ENCODE measurements at regions not wholly inside any gene's neighbourhood (a gene's known extent, or its start where the extent isn't known, plus 50 kb on each side); places are given as distances from the start of the nearest gene placed in this dataset.

GRCh38 chrY:15540516-15540915, 1016.2 kb downstream of the NLGN4Y start:
- Mint-ChIP-seq H3K4me3 (no peak overlapping the region), H3K4me1 (ENCODE audit: low read depth) (peaks cover 6% of the 10 kb centered on the region), H3K27me3 (ENCODE audit: low read depth) (no peaks in the 10 kb centered on the region), H3K9me3 (no peaks in the 10 kb centered on the region), H3K27ac (no peak overlapping the region), H3K36me3 (ENCODE audit: low read depth) (no peaks in the 10 kb centered on the region)
- intact Hi-C loops (cut with micrococcal nuclease), result no loop called here
- CTCF ChIA-PET, result no interaction called here
- no peak for DNase-seq

GRCh38 chrY:15546177-15546754, 1021.9 kb downstream of the NLGN4Y start:
- no peaks in the 10 kb centered on the region for H3K27me3 Mint-ChIP-seq (ENCODE audit: low read depth)
- H3K4me1 Mint-ChIP-seq (ENCODE audit: low read depth), result no peaks in the 10 kb centered on the region
- no peak overlapping the region for H3K27ac Mint-ChIP-seq
- no peak overlapping the region for H3K4me3 Mint-ChIP-seq
- no peak for DNase-seq
- H3K9me3 Mint-ChIP-seq, result no peaks in the 10 kb centered on the region
- intact Hi-C loops (cut with micrococcal nuclease), result no loop called here
- H3K36me3 Mint-ChIP-seq (ENCODE audit: low read depth), result no peaks in the 10 kb centered on the region
- CTCF ChIA-PET, result no interaction called here

- no peak overlapping the region for H3K4me3 Mint-ChIP-seq
- intact Hi-C loops (cut with micrococcal nuclease), result no loop called here
These were observed 1027.7 kb downstream of the NLGN4Y start for GRCh38 chrY:15552074-15552473.

DNA sequence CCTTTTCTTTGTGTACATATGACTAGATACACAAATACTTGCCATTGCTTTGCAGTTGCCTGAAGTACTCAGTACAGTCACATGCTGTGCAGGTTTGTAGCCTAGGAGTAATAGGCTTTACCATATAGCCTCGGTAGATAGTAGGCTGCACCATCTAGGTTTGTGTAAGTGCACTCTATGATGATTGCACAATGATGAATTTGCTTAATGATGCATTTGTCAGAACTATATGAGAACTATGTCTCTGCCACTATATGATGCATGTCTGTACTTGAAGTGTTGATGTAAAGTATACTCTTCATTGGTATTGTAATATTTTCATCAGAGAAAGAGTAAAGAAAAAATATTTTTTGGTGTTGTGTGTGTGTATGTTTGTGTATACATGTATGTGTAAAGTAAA, 1030.7 kb downstream of the NLGN4Y start:
- no peak overlapping the region for H3K4me3 Mint-ChIP-seq
- no peaks in the 10 kb centered on the region for H3K27me3 Mint-ChIP-seq (ENCODE audit: low read depth)
- CTCF ChIA-PET, result no interaction called here
- no peaks in the 10 kb centered on the region for H3K36me3 Mint-ChIP-seq (ENCODE audit: low read depth)
- no peak for DNase-seq
- intact Hi-C loops (cut with micrococcal nuclease), result no loop called here
- H3K27ac Mint-ChIP-seq, result no peak overlapping the region
- no peaks in the 10 kb centered on the region for H3K4me1 Mint-ChIP-seq (ENCODE audit: low read depth)
- H3K9me3 Mint-ChIP-seq, result no peaks in the 10 kb centered on the region

More at GRCh38 chrY:15552074-15552473, 1027.7 kb downstream of the NLGN4Y start:
- Mint-ChIP-seq H3K9me3 (no peaks in the 10 kb centered on the region), H3K4me1 (ENCODE audit: low read depth) (no peaks in the 10 kb centered on the region), H3K27ac (no peak overlapping the region), H3K27me3 (ENCODE audit: low read depth) (no peaks in the 10 kb centered on the region), H3K36me3 (ENCODE audit: low read depth) (no peaks in the 10 kb centered on the region)
- DNase-seq, result no peak
- CTCF ChIA-PET, result no interaction called here

- intact Hi-C loops (cut with micrococcal nuclease), result no loop called here
- Mint-ChIP-seq H3K27ac (no peak overlapping the region), H3K4me3 (no peak overlapping the region), H3K9me3 (no peaks in the 10 kb centered on the region), H3K27me3 (ENCODE audit: low read depth) (no peaks in the 10 kb centered on the region), H3K36me3 (ENCODE audit: low read depth) (no peaks in the 10 kb centered on the region), H3K4me1 (ENCODE audit: low read depth) (no peaks in the 10 kb centered on the region)
- CTCF ChIA-PET, result no interaction called here
- no peak for DNase-seq
These were observed 1034.8 kb downstream of the NLGN4Y start for GRCh38 chrY:15559169-15559568.

- intact Hi-C loops (cut with micrococcal nuclease), result no loop called here
- no peaks in the 10 kb centered on the region for H3K9me3 Mint-ChIP-seq
- H3K36me3 Mint-ChIP-seq (ENCODE audit: low read depth), result no peaks in the 10 kb centered on the region
- DNase-seq, result no peak
- H3K4me1 Mint-ChIP-seq (ENCODE audit: low read depth), result no peaks in the 10 kb centered on the region
- CTCF ChIA-PET, result no interaction called here
- H3K27ac Mint-ChIP-seq, result no peak overlapping the region
- peaks cover 2% of the 10 kb centered on the region for H3K27me3 Mint-ChIP-seq (ENCODE audit: low read depth)
- H3K4me3 Mint-ChIP-seq, result no peak overlapping the region
These were observed 1036.5 kb downstream of the NLGN4Y start for GRCh38 chrY:15560840-15561239.

GRCh38 chrY:15561501-15562289, 1037.4 kb downstream of the NLGN4Y start:
- H3K4me3 Mint-ChIP-seq, result no peak overlapping the region
- peaks cover 2% of the 10 kb centered on the region for H3K27me3 Mint-ChIP-seq (ENCODE audit: low read depth)
- no peaks in the 10 kb centered on the region for H3K9me3 Mint-ChIP-seq
- intact Hi-C loops (cut with micrococcal nuclease), result no loop called here
- H3K27ac Mint-ChIP-seq, result no peak overlapping the region
- no peaks in the 10 kb centered on the region for H3K4me1 Mint-ChIP-seq (ENCODE audit: low read depth)
- CTCF ChIA-PET, result no interaction called here
- no peak for DNase-seq
- no peaks in the 10 kb centered on the region for H3K36me3 Mint-ChIP-seq (ENCODE audit: low read depth)

DNA sequence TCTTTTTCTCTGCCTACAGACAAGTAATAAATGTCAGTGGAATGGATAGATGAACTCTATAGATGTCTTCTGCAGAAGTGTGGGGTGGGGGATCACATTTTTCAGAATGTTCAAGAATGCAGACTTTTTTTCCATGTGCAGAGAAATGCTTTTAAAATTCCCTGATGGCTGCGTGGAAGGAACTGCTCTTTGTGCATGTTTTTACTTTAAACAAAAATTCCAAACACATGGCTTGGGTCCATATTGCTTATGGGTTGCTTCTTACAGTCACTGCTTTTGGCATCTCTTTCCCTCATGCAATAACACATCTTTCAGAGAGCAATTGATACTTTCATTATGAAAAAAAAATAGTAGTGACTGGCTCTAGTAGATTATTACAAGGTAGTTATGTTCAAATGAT, 1053.6 kb downstream of the NLGN4Y start:
- Mint-ChIP-seq H3K4me3 (no peak overlapping the region), H3K27me3 (ENCODE audit: low read depth) (no peaks in the 10 kb centered on the region), H3K9me3 (no peaks in the 10 kb centered on the region), H3K36me3 (ENCODE audit: low read depth) (no peaks in the 10 kb centered on the region), H3K4me1 (ENCODE audit: low read depth) (peaks cover 3% of the 10 kb centered on the region), H3K27ac (no peak overlapping the region)
- CTCF ChIA-PET, result no interaction called here
- no peak for DNase-seq
- intact Hi-C loops (cut with micrococcal nuclease), result no loop called here

DNA sequence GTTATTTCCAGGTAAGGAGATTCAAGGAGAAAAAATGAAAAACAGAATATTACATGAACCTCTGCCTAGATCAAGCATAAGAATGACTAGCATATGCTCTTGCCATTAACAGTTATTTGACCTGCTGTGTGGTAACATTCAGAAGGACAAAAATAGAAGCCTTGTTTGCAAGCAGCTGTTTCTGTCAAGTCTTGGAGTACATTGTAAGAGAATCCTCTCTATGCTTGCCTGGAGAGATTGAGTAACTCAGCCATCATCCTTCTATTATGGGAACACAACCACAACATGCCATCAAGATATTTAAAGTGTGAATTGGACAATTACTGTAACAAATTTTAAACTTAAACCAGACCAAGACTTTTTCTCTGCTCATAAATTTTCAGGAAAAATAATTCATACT, 1054.4 kb downstream of the NLGN4Y start:
- Mint-ChIP-seq H3K36me3 (ENCODE audit: low read depth) (no peaks in the 10 kb centered on the region), H3K27me3 (ENCODE audit: low read depth) (no peaks in the 10 kb centered on the region), H3K4me1 (ENCODE audit: low read depth) (peaks cover 3% of the 10 kb centered on the region), H3K9me3 (no peaks in the 10 kb centered on the region), H3K4me3 (no peak overlapping the region), H3K27ac (no peak overlapping the region)
- no peak for DNase-seq
- CTCF ChIA-PET, result no interaction called here
- intact Hi-C loops (cut with micrococcal nuclease), result no loop called here

- intact Hi-C loops (cut with micrococcal nuclease), result no loop called here
- CTCF ChIA-PET, result no interaction called here
- no peaks in the 10 kb centered on the region for H3K36me3 Mint-ChIP-seq (ENCODE audit: low read depth)
- H3K9me3 Mint-ChIP-seq, result no peaks in the 10 kb centered on the region
- no peak for DNase-seq
- H3K4me1 Mint-ChIP-seq (ENCODE audit: low read depth), result peaks cover 3% of the 10 kb centered on the region
- no peak overlapping the region for H3K4me3 Mint-ChIP-seq
- H3K27ac Mint-ChIP-seq, result no peak overlapping the region
- H3K27me3 Mint-ChIP-seq (ENCODE audit: low read depth), result no peaks in the 10 kb centered on the region
These were observed 1054.9 kb downstream of the NLGN4Y start for GRCh38 chrY:15579245-15579644.

DNA sequence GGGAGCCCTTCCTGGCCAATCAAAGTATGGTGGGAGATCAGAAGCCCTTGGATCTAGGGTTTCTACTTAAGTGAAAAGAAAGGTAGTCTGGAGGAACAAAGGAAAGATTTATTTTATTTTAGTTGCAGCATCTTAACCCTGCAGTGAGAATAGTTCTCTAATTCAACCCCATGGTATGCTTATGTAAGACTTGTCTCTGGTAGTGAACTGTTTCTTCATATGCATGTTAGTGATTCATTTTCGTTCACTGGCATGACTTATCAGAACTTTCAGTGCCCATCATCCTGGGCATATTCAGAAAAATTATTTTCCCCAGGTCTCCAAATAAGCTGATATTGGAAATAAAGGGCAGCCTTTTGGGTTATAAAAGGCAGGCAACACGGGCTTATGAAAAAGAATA, 1058.8 kb downstream of the NLGN4Y start:
- CTCF ChIA-PET, result interaction anchor here (0.6 kb wide), 1 partner anchor 116 kb away, joined by 3 read pairs; no protein-coding TSS in a partner anchor
- H3K27ac Mint-ChIP-seq, result no peak overlapping the region
- intact Hi-C loops (cut with micrococcal nuclease), result no loop called here
- peaks cover 3% of the 10 kb centered on the region for H3K4me1 Mint-ChIP-seq (ENCODE audit: low read depth)
- H3K36me3 Mint-ChIP-seq (ENCODE audit: low read depth), result no peaks in the 10 kb centered on the region
- H3K4me3 Mint-ChIP-seq, result no peak overlapping the region
- DNase-seq, result no peak
- H3K27me3 Mint-ChIP-seq (ENCODE audit: low read depth), result no peaks in the 10 kb centered on the region
- H3K9me3 Mint-ChIP-seq, result no peaks in the 10 kb centered on the region

DNA sequence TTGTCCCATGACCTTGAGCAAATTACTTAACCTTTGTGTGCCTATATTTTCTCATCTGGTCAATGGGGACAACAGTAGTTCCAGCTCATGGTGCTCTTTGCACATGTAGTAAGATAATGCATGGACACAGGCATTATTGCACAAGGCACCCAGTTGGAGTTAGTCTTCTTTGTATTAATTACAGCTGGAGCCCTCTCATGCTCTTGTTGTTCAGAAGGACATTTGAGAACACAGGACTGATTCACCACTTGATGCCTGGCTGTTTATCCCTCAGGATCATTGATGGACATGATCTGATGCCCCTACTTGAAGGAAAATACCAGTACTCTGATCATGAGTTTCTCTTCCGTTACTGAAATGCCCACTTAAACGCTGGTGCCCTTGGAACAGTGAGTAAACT, 1068.6 kb downstream of the NLGN4Y start:
- H3K27ac Mint-ChIP-seq, result no peak overlapping the region

GRCh38 chrY:15593476-15594160, 1069.3 kb downstream of the NLGN4Y start:
- DNase-seq, result no peak
- H3K4me3 Mint-ChIP-seq, result no peak overlapping the region
- H3K27me3 Mint-ChIP-seq (ENCODE audit: low read depth), result no peaks in the 10 kb centered on the region
- no peaks in the 10 kb centered on the region for H3K36me3 Mint-ChIP-seq (ENCODE audit: low read depth)
- no peaks in the 10 kb centered on the region for H3K9me3 Mint-ChIP-seq
- CTCF ChIA-PET, result no interaction called here
- intact Hi-C loops (cut with micrococcal nuclease), result no loop called here
- H3K4me1 Mint-ChIP-seq (ENCODE audit: low read depth), result no peaks in the 10 kb centered on the region
- H3K27ac Mint-ChIP-seq, result no peak overlapping the region

More for the DNA sequence above, 1068.6 kb downstream of the NLGN4Y start:
- H3K36me3 Mint-ChIP-seq (ENCODE audit: low read depth), result no peaks in the 10 kb centered on the region
- no peaks in the 10 kb centered on the region for H3K4me1 Mint-ChIP-seq (ENCODE audit: low read depth)
- intact Hi-C loops (cut with micrococcal nuclease), result no loop called here
- DNase-seq, result no peak
- no peaks in the 10 kb centered on the region for H3K27me3 Mint-ChIP-seq (ENCODE audit: low read depth)
- H3K9me3 Mint-ChIP-seq, result no peaks in the 10 kb centered on the region
- CTCF ChIA-PET, result no interaction called here
- no peak overlapping the region for H3K4me3 Mint-ChIP-seq
